HCT116 (cell line): ENCODE measurements at regions not wholly inside any gene's neighbourhood (a gene's known extent, or its start where the extent isn't known, plus 50 kb on each side); places are given as distances from the start of the nearest gene placed in this dataset.

Source experiments
- ATAC-seq: fragments of 200-7000 bp; cut with Tn5 transposase; 2 replicates; pipeline ENCODE4 v1.9.1; 2020; ENCODE audit warnings: mild to moderate bottlenecking, moderate library complexity
- BruUV-seq: library from RNA; stranded (reverse); fragments of 400-500 nt; replicated peaks from 2 replicates; lab custom pipeline; 2021; lab: Mats Ljungman, UMichigan
- CTCF ChIA-PET: fragments of 300-600 bp; sonication (Branson Sonifier 250); formaldehyde crosslinking; loops from one replicate; lab custom pipeline; 2021; ENCODE audit warnings: antibody characterized with exemption; lab: Charles Lee
- POLR2A ChIA-PET: fragments of 300-600, 350-600 bp; sonication (Branson Sonifier 250); formaldehyde crosslinking; loops from one replicate; lab custom pipeline; 2021; ENCODE audit warnings: antibody characterized with exemption; lab: Charles Lee
- RAD21 ChIA-PET, 2 experiments: fragments of 300-600 bp; sonication (Branson Sonifier 250); formaldehyde crosslinking; loops; one replicate each; lab custom pipeline; 2023; ENCODE audit warnings: low total read pairs in 2 of 2; ENCODE audit not compliant: uncharacterized antibody in 2 of 2, unreplicated experiment in 2 of 2, low non-redundant PET in 1 of 2; lab: Charles Lee
- DNase-seq: peaks from one replicate; pipeline ENCODE4 v3.0.0-alpha.2; 2010; ENCODE audit warnings: low read depth, low spot score
- H2AFZ ChIP-seq: fragments of 200-600 bp; shearing (Covaris generic), sonication (generic); 2 replicates; pipeline ENCODE4 v1.6.1; 2017; ENCODE audit warnings: low read depth, mixed run types, mixed read lengths, antibody characterized with exemption, low read length; ENCODE audit not compliant: poor library complexity, severe bottlenecking
- H3K27ac ChIP-seq: 2 replicates; pipeline ENCODE4 v1.5.1; 2012; ENCODE audit warnings: low read depth, low read length
- H3K27me3 ChIP-seq: fragments of 200-600 bp; sonication (generic); 2 replicates; pipeline ENCODE4 v1.6.1; 2016; ENCODE audit warnings: mixed run types, low read length, mixed read lengths; ENCODE audit not compliant: insufficient read depth
- H3K36me3 ChIP-seq, 2 experiments: fragments of 200-500 bp in 1 of 2; fragments of 200-600 bp in 1 of 2; sonication (Bioruptor generic) in 1 of 2; sonication (generic) in 1 of 2; 2 replicates each; pipeline versions ENCODE4 v1.5.1 to v1.6.1; 2014 to 2016; ENCODE audit warnings: low read length in 2 of 2, inconsistent platforms in 1 of 2, mixed read lengths in 1 of 2, mixed run types in 1 of 2; ENCODE audit not compliant: insufficient read depth in 2 of 2, control insufficient read depth in 1 of 2
- H3K4me1 ChIP-seq, 2 experiments: fragments of 200-600 bp in 1 of 2; sonication (generic) in 1 of 2; 2 replicates each; pipeline versions ENCODE4 v1.5.1 to v1.6.1; 2012 to 2017; ENCODE audit warnings: low read length in 2 of 2, inconsistent platforms in 1 of 2, mild to moderate bottlenecking in 1 of 2, mixed read lengths in 1 of 2, mixed run types in 1 of 2, moderate library complexity in 1 of 2; ENCODE audit not compliant: insufficient read depth in 2 of 2, control insufficient read depth in 1 of 2
- H3K4me2 ChIP-seq: fragments of 200-600 bp; sonication (generic); 2 replicates; pipeline ENCODE4 v1.6.1; 2017; ENCODE audit warnings: mixed run types, low read length, mixed read lengths
- H3K4me3 ChIP-seq, 2 experiments: fragments of 200-600 bp in 1 of 2; sonication (generic) in 1 of 2; replicated peaks in 1 of 2; 2 replicates each; pipeline ENCODE4 v1.5.1; 2011 to 2016; ENCODE audit warnings: low read length in 2 of 2, control low read depth in 1 of 2, low read depth in 1 of 2, mild to moderate bottlenecking in 1 of 2, mixed read lengths in 1 of 2, mixed run types in 1 of 2
- H3K79me2 ChIP-seq: fragments of 200-600 bp; sonication (generic); 2 replicates; pipeline ENCODE4 v1.6.1; 2017; ENCODE audit warnings: mild to moderate bottlenecking, mixed run types, low read length, moderate library complexity, mixed read lengths; ENCODE audit not compliant: insufficient read depth
- H3K9ac ChIP-seq: fragments of 200-600 bp; sonication (generic); 2 replicates; pipeline ENCODE4 v1.6.1; 2016; ENCODE audit warnings: low read length, mixed read lengths
- H3K9me2 ChIP-seq: fragments of 200-600 bp; sonication (generic), shearing (Covaris generic); 2 replicates; pipeline ENCODE4 v1.6.1; 2017; ENCODE audit warnings: mixed run types, mild to moderate bottlenecking, moderate library complexity; ENCODE audit not compliant: insufficient read depth
- H3K9me3 ChIP-seq, 2 experiments: fragments of 200-500 bp in 1 of 2; fragments of 200-600 bp in 1 of 2; sonication (Bioruptor generic) in 1 of 2; sonication (generic) in 1 of 2; 2 replicates each; pipeline ENCODE4 v1.6.1; 2014 to 2017; ENCODE audit warnings: low read length in 2 of 2, mixed read lengths in 2 of 2, inconsistent platforms in 1 of 2, low read depth in 1 of 2, mild to moderate bottlenecking in 1 of 2, mixed run types in 1 of 2, moderate library complexity in 1 of 2; ENCODE audit not compliant: control insufficient read depth in 1 of 2, insufficient read depth in 1 of 2
- H4K20me1 ChIP-seq: fragments of 200-600 bp; sonication (generic), shearing (Covaris generic); 2 replicates; pipeline ENCODE4 v1.6.1; 2017; ENCODE audit warnings: mixed run types, mild to moderate bottlenecking, moderate library complexity; ENCODE audit not compliant: insufficient read depth
- CBX3 ChIP-seq: IDR thresholded peaks from 2 replicates; pipeline ENCODE4 v1.6.1; 2012; ENCODE audit warnings: low read depth
- CEBPB ChIP-seq: IDR thresholded peaks from 2 replicates; pipeline ENCODE4 v1.6.1; 2012; ENCODE audit warnings: low read depth
- EGR1 ChIP-seq: IDR thresholded peaks from 2 replicates; pipeline ENCODE4 v1.6.1; 2012; ENCODE audit warnings: low read depth
- EZH2 ChIP-seq: fragments of 200-600 bp; sonication (generic); IDR thresholded peaks from 2 replicates; pipeline ENCODE4 v1.6.1; 2017; ENCODE audit warnings: antibody characterized with exemption, mixed run types
- EZH2phosphoT487 ChIP-seq: fragments of 200-600 bp; IDR thresholded peaks from 2 replicates; pipeline ENCODE4 v1.6.1; 2018; ENCODE audit warnings: antibody characterized with exemption, borderline replicate concordance
- JUND ChIP-seq: IDR thresholded peaks from 2 replicates; pipeline ENCODE4 v1.6.1; 2012
- POLR2A ChIP-seq: IDR thresholded peaks from 2 replicates; pipeline ENCODE4 v1.7.0; 2011; ENCODE audit warnings: borderline replicate concordance; ENCODE audit not compliant: insufficient read depth, insufficient read length; ENCODE audit errors: extremely low read depth
- POLR2AphosphoS5 ChIP-seq: IDR thresholded peaks from 2 replicates; pipeline ENCODE4 v1.6.1; 2011; ENCODE audit warnings: mild to moderate bottlenecking, low read depth, low read length, moderate library complexity
- RAD21 ChIP-seq: IDR thresholded peaks from 2 replicates; pipeline ENCODE4 v1.6.1; 2012; ENCODE audit warnings: low read depth, mild to moderate bottlenecking
- SIN3A ChIP-seq: IDR thresholded peaks from 2 replicates; pipeline ENCODE4 v1.6.1; 2012; ENCODE audit warnings: low read depth
- TCF7L2 ChIP-seq: IDR thresholded peaks from 2 replicates; pipeline ENCODE4 v1.7.0; 2011; ENCODE audit warnings: borderline replicate concordance, inconsistent platforms; ENCODE audit not compliant: insufficient read depth, insufficient read length; ENCODE audit errors: extremely low read depth
- YY1 ChIP-seq: IDR thresholded peaks from 2 replicates; pipeline ENCODE4 v1.6.1; 2011; ENCODE audit warnings: low read length, low read depth, moderate library complexity, mild to moderate bottlenecking; ENCODE audit not compliant: insufficient replicate concordance; ENCODE audit errors: extremely low read depth
- ZNF274 ChIP-seq: fragments of 200-500 bp; sonication (Bioruptor generic); IDR thresholded peaks from 2 replicates; pipeline ENCODE4 v1.6.1; 2014; ENCODE audit warnings: mild to moderate bottlenecking, low read depth, low read length, inconsistent platforms
- intact Hi-C: fragments of 100-400 bp; cut with micrococcal nuclease; formaldehyde crosslinking; loops from 2 replicates; pipeline ENCODE4 v1.10.0; 2022
- TF ChIP-seq, protein P1 (sequence below): IDR thresholded peaks from 2 replicates; pipeline ENCODE4 v1.6.1; 2012
- TF ChIP-seq, protein P2 (sequence below): IDR thresholded peaks from 2 replicates; pipeline ENCODE4 v1.6.1; 2011; ENCODE audit warnings: mild to moderate bottlenecking, low read length, moderate library complexity; ENCODE audit not compliant: insufficient replicate concordance; ENCODE audit errors: extremely low read depth
- TF ChIP-seq, protein P3 (sequence below): IDR thresholded peaks from 2 replicates; pipeline ENCODE4 v1.6.1; 2012; ENCODE audit warnings: low read depth
- TF ChIP-seq, protein P4 (sequence below): IDR thresholded peaks from 2 replicates; pipeline ENCODE4 v1.6.1; 2012

DNA sequence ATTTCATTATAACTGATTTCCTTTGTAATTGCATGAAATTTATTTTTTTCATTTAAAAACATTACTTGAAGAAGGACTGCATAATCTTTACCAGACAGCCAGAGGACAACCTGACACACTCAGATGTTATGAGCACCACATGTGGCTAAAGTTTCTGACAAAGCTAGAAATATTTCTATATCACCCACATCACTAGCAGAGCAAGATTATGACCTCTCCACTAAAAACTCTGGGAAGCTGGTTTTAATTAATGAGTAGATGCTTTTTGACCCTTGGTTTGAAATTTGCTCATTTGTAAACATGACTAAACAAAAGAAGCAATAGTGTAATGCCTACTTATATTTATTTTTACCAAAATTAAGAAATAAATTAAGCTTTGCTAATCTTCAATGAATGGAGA is 661.5 kb upstream of the EPHA5 start:
- ChIA-PET RAD21 (no interaction called here), CTCF (no interaction called here), POLR2A (no interaction called here)
- DNase-seq (no peak), ATAC-seq (no peak)
- no peaks in the 10 kb centered on the region for H3K79me2 ChIP-seq
- H3K36me3 ChIP-seq: no peaks in the 10 kb centered on the region
- peaks cover 7 to 13% of the 10 kb centered on the region in 2 experiments; a peak in 2 of 4 replicates for H3K9me3 ChIP-seq
- intact Hi-C loops: no loop called here
- H4K20me1 ChIP-seq: no peaks in the 10 kb centered on the region
- H3K27me3 ChIP-seq: no peaks in the 10 kb centered on the region
- H2AFZ ChIP-seq: no peak overlapping the region
- no peak overlapping the region for H3K27ac ChIP-seq
- no peaks in the 10 kb centered on the region for H3K9me2 ChIP-seq
- no peak overlapping the region for H3K4me3 ChIP-seq
- TF ChIP-seq, protein P1, sequence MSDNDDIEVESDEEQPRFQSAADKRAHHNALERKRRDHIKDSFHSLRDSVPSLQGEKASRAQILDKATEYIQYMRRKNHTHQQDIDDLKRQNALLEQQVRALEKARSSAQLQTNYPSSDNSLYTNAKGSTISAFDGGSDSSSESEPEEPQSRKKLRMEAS: no peak
- TF ChIP-seq RAD21 (no peak), TCF7L2 (no peak), CBX3 (no peak), POLR2A (no peak), EZH2phosphoT487 (no peak), JUND (no peak), POLR2AphosphoS5 (no peak), YY1 (no peak), ZNF274 (no peak), EGR1 (no peak), EZH2 (no peak), SIN3A (no peak), CEBPB (no peak)
- TF ChIP-seq, protein P2, sequence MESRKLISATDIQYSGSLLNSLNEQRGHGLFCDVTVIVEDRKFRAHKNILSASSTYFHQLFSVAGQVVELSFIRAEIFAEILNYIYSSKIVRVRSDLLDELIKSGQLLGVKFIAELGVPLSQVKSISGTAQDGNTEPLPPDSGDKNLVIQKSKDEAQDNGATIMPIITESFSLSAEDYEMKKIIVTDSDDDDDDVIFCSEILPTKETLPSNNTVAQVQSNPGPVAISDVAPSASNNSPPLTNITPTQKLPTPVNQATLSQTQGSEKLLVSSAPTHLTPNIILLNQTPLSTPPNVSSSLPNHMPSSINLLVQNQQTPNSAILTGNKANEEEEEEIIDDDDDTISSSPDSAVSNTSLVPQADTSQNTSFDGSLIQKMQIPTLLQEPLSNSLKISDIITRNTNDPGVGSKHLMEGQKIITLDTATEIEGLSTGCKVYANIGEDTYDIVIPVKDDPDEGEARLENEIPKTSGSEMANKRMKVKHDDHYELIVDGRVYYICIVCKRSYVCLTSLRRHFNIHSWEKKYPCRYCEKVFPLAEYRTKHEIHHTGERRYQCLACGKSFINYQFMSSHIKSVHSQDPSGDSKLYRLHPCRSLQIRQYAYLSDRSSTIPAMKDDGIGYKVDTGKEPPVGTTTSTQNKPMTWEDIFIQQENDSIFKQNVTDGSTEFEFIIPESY: no peak
- TF ChIP-seq, protein P3, sequence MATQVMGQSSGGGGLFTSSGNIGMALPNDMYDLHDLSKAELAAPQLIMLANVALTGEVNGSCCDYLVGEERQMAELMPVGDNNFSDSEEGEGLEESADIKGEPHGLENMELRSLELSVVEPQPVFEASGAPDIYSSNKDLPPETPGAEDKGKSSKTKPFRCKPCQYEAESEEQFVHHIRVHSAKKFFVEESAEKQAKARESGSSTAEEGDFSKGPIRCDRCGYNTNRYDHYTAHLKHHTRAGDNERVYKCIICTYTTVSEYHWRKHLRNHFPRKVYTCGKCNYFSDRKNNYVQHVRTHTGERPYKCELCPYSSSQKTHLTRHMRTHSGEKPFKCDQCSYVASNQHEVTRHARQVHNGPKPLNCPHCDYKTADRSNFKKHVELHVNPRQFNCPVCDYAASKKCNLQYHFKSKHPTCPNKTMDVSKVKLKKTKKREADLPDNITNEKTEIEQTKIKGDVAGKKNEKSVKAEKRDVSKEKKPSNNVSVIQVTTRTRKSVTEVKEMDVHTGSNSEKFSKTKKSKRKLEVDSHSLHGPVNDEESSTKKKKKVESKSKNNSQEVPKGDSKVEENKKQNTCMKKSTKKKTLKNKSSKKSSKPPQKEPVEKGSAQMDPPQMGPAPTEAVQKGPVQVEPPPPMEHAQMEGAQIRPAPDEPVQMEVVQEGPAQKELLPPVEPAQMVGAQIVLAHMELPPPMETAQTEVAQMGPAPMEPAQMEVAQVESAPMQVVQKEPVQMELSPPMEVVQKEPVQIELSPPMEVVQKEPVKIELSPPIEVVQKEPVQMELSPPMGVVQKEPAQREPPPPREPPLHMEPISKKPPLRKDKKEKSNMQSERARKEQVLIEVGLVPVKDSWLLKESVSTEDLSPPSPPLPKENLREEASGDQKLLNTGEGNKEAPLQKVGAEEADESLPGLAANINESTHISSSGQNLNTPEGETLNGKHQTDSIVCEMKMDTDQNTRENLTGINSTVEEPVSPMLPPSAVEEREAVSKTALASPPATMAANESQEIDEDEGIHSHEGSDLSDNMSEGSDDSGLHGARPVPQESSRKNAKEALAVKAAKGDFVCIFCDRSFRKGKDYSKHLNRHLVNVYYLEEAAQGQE: no peak
- TF ChIP-seq, protein P4, sequence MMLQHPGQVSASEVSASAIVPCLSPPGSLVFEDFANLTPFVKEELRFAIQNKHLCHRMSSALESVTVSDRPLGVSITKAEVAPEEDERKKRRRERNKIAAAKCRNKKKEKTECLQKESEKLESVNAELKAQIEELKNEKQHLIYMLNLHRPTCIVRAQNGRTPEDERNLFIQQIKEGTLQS: no peak
- H3K4me2 ChIP-seq: no peak overlapping the region
- no peaks in the 10 kb centered on the region for H3K4me1 ChIP-seq
- BruUV-seq: no TSS peak
- H3K9ac ChIP-seq: no peak overlapping the region
